Naive B cell (primary cell): ENCODE measurements at regions not wholly inside any gene's neighbourhood (a gene's known extent, or its start where the extent isn't known, plus 50 kb on each side); places are given as distances from the start of the nearest gene placed in this dataset.

Experiments
- ATAC-seq, 2 donors: fragments of 150-1000 bp; cut with Tn5 transposase; 2 replicates each; pipeline ENCODE4 v1.10.0; 2021; ENCODE audit warnings: low read depth in 2 of 2, mild to moderate bottlenecking in 2 of 2, moderate library complexity in 2 of 2
- DNase-seq: peaks from one replicate; pipeline ENCODE4 v3.0.0; 2022
- H3K27ac Mint-ChIP-seq, 6 donors: one replicate each; pipeline ENCODE4 v1.8.0; 2020 to 2022; ENCODE audit warnings: mild to moderate bottlenecking in 6 of 6, mixed read lengths in 6 of 6, moderate library complexity in 5 of 6, inconsistent platforms in 2 of 6
- H3K27me3 Mint-ChIP-seq, 3 donors: one replicate each; pipeline ENCODE4 v1.8.0; 2021 to 2022; ENCODE audit warnings: mixed read lengths in 3 of 3, mild to moderate bottlenecking in 1 of 3
- H3K36me3 Mint-ChIP-seq, 2 donors: one replicate each; pipeline ENCODE4 v1.8.0; 2020 to 2022; ENCODE audit warnings: mixed read lengths in 2 of 2, inconsistent platforms in 1 of 2, mild to moderate bottlenecking in 1 of 2
- H3K4me1 Mint-ChIP-seq, 3 donors: one replicate each; pipeline ENCODE4 v1.8.0; 2020 to 2022; ENCODE audit warnings: mixed read lengths in 3 of 3, inconsistent platforms in 1 of 3, mild to moderate bottlenecking in 1 of 3, moderate library complexity in 1 of 3
- H3K4me3 Mint-ChIP-seq, 8 donors: one replicate each; pipeline ENCODE4 v1.8.0; 2020 to 2022; ENCODE audit warnings: mild to moderate bottlenecking in 8 of 8, mixed read lengths in 8 of 8, moderate library complexity in 8 of 8, inconsistent platforms in 2 of 8
- H3K9me3 Mint-ChIP-seq, 7 donors: one replicate each; pipeline ENCODE4 v1.8.0; 2020 to 2022; ENCODE audit warnings: mixed read lengths in 7 of 7, mild to moderate bottlenecking in 5 of 7, inconsistent platforms in 2 of 7, moderate library complexity in 1 of 7

DNA sequence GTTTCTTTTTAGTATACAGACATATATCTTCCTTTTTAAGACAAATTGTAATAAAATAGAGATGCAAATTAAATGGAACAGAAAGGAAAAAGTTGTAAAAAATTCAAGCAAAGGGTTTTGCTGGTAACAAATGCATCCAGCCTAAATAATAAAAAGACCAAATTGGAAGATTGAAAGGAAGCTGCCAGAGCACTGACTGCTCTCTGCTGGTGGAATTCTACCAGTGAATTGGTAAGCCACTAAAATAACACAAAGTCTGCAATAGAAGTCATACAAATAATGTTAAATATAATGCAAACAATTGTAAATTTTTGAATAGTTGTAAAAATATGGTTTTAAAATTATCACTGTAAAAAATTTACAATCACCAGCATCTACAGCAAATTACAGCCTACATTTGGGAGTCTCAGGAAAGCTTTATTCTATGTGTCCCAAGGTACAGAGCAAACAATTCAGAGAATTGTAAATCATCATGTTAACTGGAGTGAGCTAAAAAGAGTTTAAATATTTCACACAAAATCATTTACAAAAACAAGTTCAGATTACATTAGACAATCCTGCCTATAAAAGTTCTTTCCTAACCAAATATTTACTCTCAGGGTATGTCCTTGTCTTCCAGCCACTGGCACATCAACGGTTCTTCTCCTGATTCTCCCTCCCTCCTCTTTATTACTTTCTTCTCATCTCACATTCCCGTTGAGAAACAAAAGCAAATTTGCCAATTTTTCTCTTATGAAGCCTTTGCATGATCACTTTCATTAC, 1322.5 kb downstream of the PCDH7 start:
- H3K4me3 Mint-ChIP-seq: no peak overlapping the region
- no peak overlapping the region for H3K27ac Mint-ChIP-seq
- no peaks in the 10 kb centered on the region for H3K36me3 Mint-ChIP-seq
- ATAC-seq: no peak
- no peaks in the 10 kb centered on the region for H3K4me1 Mint-ChIP-seq
- peaks cover 0 to 18% (median 3%) of the 10 kb centered on the region in 7 donors for H3K9me3 Mint-ChIP-seq
- DNase-seq: no peak
- H3K27me3 Mint-ChIP-seq: no peaks in the 10 kb centered on the region

DNA sequence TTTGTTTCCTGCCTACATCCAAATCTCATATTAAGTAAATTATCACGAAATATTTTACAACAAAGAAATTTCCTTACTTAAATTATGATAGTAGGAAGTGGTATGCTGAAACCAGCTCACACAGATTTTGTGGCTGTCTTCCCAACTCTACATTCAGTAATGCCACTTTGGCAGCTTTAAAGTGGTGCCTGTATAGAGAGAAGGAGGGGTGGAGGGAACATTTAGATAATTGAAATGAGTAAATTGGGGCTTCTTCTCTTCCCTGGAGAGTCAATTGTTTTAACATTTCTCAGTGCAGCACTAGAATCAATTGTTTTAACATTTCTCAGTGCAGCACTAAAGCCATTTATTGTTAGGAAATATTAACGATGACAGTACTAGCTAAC, 1323.1 kb downstream of the PCDH7 start:
- Mint-ChIP-seq H3K27me3 (no peaks in the 10 kb centered on the region), H3K9me3 (peaks cover 0 to 18% (median 3%) of the 10 kb centered on the region in 7 donors), H3K4me3 (no peak overlapping the region), H3K27ac (no peak overlapping the region), H3K36me3 (no peaks in the 10 kb centered on the region), H3K4me1 (no peaks in the 10 kb centered on the region)
- no peak for ATAC-seq
- DNase-seq: no peak

DNA sequence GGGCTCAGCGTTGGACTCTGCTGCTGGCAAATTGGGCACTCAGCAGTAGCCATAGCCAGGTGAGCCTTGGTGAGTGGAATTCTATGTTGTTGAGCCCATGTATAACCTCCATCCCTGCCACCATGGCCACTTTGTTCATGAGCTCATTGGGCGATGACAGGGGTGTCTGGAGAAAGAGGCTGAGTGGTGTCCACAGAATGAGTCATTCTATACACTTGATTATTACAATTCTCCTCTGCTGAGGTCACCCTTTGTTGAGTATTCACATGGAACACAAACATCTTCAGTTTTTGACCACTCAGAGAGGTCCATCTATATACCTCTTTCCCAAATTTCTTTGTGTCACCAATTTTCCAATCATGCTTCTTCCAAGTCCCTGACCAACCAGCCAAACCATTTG, 1341.7 kb downstream of the PCDH7 start:
- DNase-seq (no peak), ATAC-seq (no peak)
- Mint-ChIP-seq H3K27me3 (no peaks in the 10 kb centered on the region), H3K27ac (no peak overlapping the region), H3K36me3 (no peaks in the 10 kb centered on the region), H3K4me3 (no peak overlapping the region), H3K4me1 (no peaks in the 10 kb centered on the region), H3K9me3 (peaks cover 0 to 17% (median 3%) of the 10 kb centered on the region in 7 donors)

DNA sequence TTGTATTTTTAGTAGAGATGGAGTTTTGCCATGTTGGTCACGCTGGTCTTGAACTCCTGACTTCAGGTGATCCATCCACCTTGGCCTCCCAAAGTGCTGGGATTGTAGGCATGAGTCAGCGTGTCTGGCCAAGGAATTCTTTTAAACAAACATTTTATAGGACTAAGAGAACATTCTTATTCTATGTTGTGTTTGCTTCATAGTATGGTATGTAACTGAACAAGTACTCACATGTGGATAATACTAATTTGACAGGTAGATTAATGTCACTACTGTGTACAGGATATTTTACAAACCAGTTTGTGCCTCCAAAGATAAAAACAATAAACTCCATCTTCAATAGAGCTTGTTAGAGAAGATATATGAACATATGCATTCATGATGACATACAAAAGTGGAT, 1353.4 kb downstream of the PCDH7 start:
- DNase-seq (no peak), ATAC-seq (no peak)
- Mint-ChIP-seq H3K27me3 (no peaks in the 10 kb centered on the region), H3K4me3 (no peak overlapping the region), H3K27ac (no peak overlapping the region), H3K4me1 (no peaks in the 10 kb centered on the region), H3K36me3 (no peaks in the 10 kb centered on the region), H3K9me3 (peaks cover 0 to 6% (median 3%) of the 10 kb centered on the region in 7 donors)

DNA sequence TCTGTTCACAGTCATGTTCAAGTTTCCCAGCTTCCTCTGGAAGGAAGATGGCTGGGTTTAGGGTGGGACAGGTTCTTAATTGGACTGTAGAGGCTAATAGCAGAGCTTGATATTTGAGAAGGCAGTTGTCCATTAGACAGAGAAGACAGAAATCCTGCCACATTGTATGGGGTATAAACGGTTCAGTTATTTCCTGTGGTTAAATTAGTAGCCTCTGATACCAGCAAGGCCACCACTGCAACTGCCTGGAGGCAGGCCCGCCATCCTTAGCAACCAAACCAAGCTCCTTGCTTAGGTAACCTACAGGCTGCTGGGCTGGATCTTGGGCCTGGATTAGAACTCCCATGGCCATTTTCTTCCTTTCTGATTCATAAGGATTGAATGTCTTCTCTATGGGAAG, 1367.0 kb downstream of the PCDH7 start:
- Mint-ChIP-seq H3K27ac (no peak overlapping the region), H3K4me1 (no peaks in the 10 kb centered on the region), H3K9me3 (peaks cover 0 to 10% (median 5%) of the 10 kb centered on the region in 7 donors)

DNA sequence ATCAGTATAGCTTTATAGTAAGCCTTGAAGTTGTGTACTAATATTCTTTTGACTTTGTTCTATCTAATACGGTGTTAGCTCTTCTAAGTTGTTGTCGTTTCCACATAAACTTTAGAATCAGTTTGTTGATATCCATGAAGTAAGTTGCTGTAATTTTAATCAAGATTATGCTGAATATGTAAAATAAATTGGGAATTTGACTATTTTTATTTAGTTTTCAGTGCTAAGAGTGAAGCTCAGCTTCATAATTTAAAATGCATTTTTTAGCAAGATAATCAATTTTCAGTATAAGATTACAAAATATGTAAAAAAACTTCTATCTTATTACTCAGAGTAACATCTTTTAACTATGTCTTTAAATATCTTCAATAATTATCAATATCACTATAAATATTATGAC, 1374.8 kb downstream of the PCDH7 start:
- Mint-ChIP-seq H3K27ac (no peak overlapping the region), H3K27me3 (no peaks in the 10 kb centered on the region), H3K4me1 (no peaks in the 10 kb centered on the region), H3K4me3 (no peak overlapping the region), H3K36me3 (no peaks in the 10 kb centered on the region), H3K9me3 (peaks cover 0 to 4% (median 0%) of the 10 kb centered on the region in 7 donors)
- DNase-seq (no peak), ATAC-seq (no peak)

More for the DNA sequence above, 1367.0 kb downstream of the PCDH7 start:
- ATAC-seq: no peak
- Mint-ChIP-seq H3K27me3 (no peaks in the 10 kb centered on the region), H3K4me3 (no peak overlapping the region), H3K36me3 (no peaks in the 10 kb centered on the region)
- no peak for DNase-seq

DNA sequence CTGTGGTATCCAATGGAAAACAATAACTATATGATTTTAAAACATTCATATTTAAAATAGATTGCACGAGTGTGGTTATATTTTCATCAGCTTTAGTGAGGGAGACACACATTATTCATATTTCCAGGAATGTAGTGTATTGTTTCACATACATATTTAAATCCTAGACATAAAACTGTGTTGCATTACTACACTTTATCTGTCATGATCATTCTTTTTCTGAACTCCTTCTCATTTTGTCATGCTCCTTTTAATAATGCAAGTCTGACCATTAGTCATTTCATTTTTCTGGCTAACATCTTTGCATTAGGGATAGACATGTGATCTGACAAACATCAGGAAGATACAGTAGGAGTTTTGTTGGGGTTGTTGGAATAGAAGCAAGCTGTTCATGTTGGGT, 1382.7 kb downstream of the PCDH7 start:
- H3K27ac Mint-ChIP-seq: no peak overlapping the region
- ATAC-seq (no peak), DNase-seq (no peak)
- peaks cover 0 to 10% (median 0%) of the 10 kb centered on the region in 7 donors for H3K9me3 Mint-ChIP-seq
- no peaks in the 10 kb centered on the region for H3K27me3 Mint-ChIP-seq
- H3K4me1 Mint-ChIP-seq: no peaks in the 10 kb centered on the region
- no peak overlapping the region for H3K4me3 Mint-ChIP-seq
- no peaks in the 10 kb centered on the region for H3K36me3 Mint-ChIP-seq

DNA sequence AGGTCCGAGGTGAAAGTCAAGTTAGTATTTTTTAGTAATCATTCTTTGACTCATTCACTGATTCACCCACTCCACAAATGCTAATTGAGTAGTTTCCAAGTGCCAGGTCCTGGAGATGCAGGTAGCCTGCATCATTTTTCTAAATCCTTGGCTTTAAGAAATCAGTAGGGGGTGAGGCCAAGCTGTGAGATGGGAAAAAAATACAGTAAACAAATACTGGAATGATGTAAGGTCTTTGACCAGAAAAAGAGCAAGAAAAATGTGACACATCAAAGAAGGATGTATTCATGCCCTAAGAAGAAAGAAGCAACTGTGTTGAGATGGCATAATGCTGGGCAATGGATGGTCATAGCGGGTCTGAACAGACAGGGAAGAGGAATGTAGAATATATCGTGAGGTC, 1386.6 kb downstream of the PCDH7 start:
- Mint-ChIP-seq H3K27ac (no peak overlapping the region), H3K9me3 (peaks cover 0 to 10% (median 0%) of the 10 kb centered on the region in 7 donors), H3K4me3 (no peak overlapping the region), H3K27me3 (no peaks in the 10 kb centered on the region), H3K4me1 (no peaks in the 10 kb centered on the region), H3K36me3 (no peaks in the 10 kb centered on the region)
- ATAC-seq (no peak), DNase-seq (no peak)

DNA sequence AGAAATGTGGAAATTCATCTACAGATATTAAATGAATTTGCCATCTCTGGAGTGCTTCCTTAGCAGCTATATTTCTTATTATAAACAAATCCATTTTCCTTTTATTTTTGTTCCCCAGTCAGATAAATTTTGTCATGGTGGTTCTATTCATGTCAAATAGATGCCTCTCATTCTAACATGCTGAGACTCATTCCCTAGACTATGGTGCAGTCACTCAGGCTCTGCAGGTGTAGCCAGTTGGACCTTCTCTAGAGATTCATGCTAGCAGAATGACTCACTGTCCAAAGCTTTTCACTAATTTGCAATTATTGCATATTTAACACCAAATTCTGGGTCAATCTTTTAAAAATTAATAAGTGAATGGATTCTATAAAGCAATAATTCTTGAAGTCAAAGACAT, 1392.7 kb downstream of the PCDH7 start:
- Mint-ChIP-seq H3K4me3 (no peak overlapping the region), H3K4me1 (no peaks in the 10 kb centered on the region), H3K27ac (no peak overlapping the region), H3K27me3 (no peaks in the 10 kb centered on the region), H3K36me3 (no peaks in the 10 kb centered on the region), H3K9me3 (no peaks in the 10 kb centered on the region)
- no peak for ATAC-seq
- DNase-seq: no peak

DNA sequence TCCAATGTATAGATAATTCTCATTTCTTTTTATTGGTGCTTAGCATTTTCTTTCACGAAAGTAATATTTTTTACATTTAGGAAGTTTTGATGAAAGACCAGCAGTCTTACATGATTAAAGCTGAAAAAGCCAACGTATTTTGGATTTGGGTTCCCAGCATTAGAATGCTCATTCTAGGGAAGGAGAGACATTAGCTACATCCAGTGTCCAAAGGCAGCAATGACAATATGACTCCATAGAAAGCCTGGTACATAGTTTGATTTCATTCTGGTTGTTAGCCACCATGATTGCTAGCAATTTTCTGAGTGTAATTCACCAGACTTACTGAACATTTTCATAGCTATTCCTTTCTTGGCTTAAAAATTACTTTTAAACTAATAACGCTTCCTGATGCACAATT, 1397.5 kb downstream of the PCDH7 start:
- DNase-seq (no peak), ATAC-seq (no peak)
- H3K4me1 Mint-ChIP-seq: no peaks in the 10 kb centered on the region
- H3K36me3 Mint-ChIP-seq: no peaks in the 10 kb centered on the region
- H3K27me3 Mint-ChIP-seq: no peaks in the 10 kb centered on the region
- H3K9me3 Mint-ChIP-seq: peaks cover 0 to 2% (median 0%) of the 10 kb centered on the region in 7 donors
- no peak overlapping the region for H3K27ac Mint-ChIP-seq
- no peak overlapping the region for H3K4me3 Mint-ChIP-seq

DNA sequence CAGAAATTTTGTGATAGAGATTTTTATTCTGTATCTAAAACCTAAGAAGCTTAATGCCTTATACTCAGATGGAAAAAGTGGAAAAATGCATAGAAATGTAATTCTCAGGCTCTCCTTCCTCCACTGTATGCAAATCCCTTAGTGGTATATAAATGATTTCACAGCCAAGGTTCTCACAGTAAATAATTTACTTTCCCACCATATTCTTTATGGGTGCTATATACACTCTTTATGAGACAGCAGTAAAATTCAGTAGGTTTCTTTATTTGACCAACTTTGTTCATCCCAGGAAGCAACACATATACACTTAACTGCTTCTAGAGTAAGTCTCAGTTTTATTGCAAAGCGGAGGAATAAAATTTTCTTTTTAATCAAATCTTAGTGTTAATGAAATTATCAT, 1399.7 kb downstream of the PCDH7 start:
- DNase-seq (no peak), ATAC-seq (no peak)
- no peaks in the 10 kb centered on the region for H3K36me3 Mint-ChIP-seq
- no peaks in the 10 kb centered on the region for H3K27me3 Mint-ChIP-seq
- H3K4me3 Mint-ChIP-seq: no peak overlapping the region
- no peaks in the 10 kb centered on the region for H3K4me1 Mint-ChIP-seq
- no peak overlapping the region for H3K27ac Mint-ChIP-seq
- H3K9me3 Mint-ChIP-seq: peaks cover 0 to 5% (median 0%) of the 10 kb centered on the region in 7 donors

DNA sequence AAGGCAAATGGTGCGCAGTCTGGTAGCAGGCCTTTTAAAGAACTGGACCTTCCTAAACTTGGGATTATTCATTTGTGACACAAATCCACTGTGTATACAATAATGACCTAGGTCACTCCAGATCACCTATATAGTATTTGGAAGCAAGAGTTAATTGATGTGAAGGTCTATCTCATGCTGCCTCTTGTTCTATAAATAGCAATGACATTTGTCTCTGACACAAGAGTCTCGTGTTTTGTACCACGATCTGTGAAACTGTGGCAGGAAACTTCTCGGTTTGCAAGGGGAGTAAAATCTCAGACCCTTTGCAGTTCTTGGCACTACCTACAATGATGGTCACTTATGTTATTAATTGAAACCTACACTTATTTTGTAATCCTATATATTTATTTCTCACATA, 1408.4 kb downstream of the PCDH7 start:
- H3K9me3 Mint-ChIP-seq: peaks cover 0 to 5% (median 2%) of the 10 kb centered on the region in 7 donors
- no peak overlapping the region for H3K27ac Mint-ChIP-seq
- ATAC-seq (no peak), DNase-seq (no peak)
- H3K4me3 Mint-ChIP-seq: no peak overlapping the region
- no peaks in the 10 kb centered on the region for H3K36me3 Mint-ChIP-seq
- no peaks in the 10 kb centered on the region for H3K27me3 Mint-ChIP-seq
- H3K4me1 Mint-ChIP-seq: no peaks in the 10 kb centered on the region

DNA sequence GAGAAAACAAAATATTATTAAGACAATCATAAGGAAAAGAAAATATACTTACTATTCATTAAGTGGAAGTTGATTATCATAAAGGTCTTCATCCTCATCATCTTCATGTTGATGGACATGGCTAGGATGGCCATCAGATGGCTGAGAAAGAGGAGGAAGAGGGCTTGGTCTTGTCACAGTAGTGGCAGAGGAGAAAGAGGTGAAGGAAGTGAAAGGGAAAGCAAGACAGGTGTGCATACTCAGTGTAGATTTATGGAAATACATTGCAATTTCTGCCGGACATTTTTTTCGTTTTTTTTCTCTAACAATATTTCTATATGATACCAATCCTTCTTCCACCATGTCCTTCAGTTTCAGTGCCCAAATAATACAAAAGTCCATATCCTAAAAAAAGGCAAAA, 1409.8 kb downstream of the PCDH7 start:
- H3K9me3 Mint-ChIP-seq: peaks cover 0 to 4% (median 2%) of the 10 kb centered on the region in 7 donors

DNA sequence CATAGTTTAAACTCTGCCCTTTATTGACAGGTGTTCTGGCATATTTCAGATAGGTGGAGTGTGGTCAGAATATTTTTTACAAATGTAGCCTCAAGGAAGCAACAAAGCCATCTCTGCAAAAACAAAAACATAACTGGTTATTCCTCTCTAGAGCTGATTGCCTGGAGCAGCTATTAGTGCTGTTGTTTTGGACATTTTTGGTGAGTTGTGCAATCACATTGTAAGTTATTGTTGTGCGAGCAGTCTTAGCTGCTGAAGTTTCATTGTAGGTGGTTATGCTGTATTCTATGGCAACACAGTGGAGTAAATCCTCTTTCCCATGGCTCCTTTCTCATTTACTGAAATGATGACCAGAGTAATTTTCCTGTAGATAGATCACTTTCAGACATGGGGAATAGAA, 1413.0 kb downstream of the PCDH7 start:
- no peaks in the 10 kb centered on the region for H3K27me3 Mint-ChIP-seq
- H3K4me1 Mint-ChIP-seq: no peaks in the 10 kb centered on the region
- DNase-seq (no peak), ATAC-seq (no peak)
- H3K4me3 Mint-ChIP-seq: no peak overlapping the region
- no peaks in the 10 kb centered on the region for H3K36me3 Mint-ChIP-seq
- no peak overlapping the region for H3K27ac Mint-ChIP-seq
- H3K9me3 Mint-ChIP-seq: peaks cover 0 to 6% (median 3%) of the 10 kb centered on the region in 7 donors

More for the DNA sequence above, 1409.8 kb downstream of the PCDH7 start:
- no peak for DNase-seq
- Mint-ChIP-seq H3K27ac (no peak overlapping the region), H3K4me3 (no peak overlapping the region), H3K27me3 (no peaks in the 10 kb centered on the region), H3K4me1 (no peaks in the 10 kb centered on the region), H3K36me3 (no peaks in the 10 kb centered on the region)
- no peak for ATAC-seq

DNA sequence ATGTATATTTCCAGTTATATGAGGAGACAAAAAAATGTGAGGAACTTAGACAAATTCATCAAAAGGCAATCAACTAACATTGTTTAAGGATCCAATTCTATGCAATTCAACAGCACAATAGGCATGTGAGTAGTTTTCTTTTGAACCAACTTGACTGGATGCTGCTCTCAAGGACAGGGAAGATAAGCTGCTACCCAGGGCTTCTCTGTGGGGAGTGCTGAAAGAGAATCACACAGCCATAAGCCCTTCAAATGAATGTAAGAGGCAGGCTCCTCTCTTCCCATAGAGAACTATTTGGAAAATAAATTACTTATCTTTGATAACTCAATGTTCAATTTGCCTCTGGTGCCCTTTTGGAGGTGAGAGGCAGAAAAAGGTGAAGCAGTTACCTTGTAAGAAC, 1413.6 kb downstream of the PCDH7 start:
- Mint-ChIP-seq H3K4me3 (no peak overlapping the region), H3K27me3 (no peaks in the 10 kb centered on the region), H3K27ac (no peak overlapping the region), H3K36me3 (no peaks in the 10 kb centered on the region), H3K9me3 (peaks cover 0 to 6% (median 3%) of the 10 kb centered on the region in 7 donors), H3K4me1 (no peaks in the 10 kb centered on the region)
- DNase-seq (no peak), ATAC-seq (no peak)
